ENCODE measurements at regions not wholly inside any gene's neighbourhood (a gene's known extent, or its start where the extent isn't known, plus 50 kb on each side); places are given as distances from the start of the nearest gene placed in this dataset.

GRCh38 chr4:120277391-120277790 lies 210.7 kb upstream of the MAD2L1 start:
- H3K27ac ChIP-seq (ENCODE audit: insufficient read length, low read depth, low read length): no peak overlapping the region
- no peaks in the 10 kb centered on the region for H3K27me3 Mint-ChIP-seq (ENCODE audit: low read depth)
- no peaks in the 10 kb centered on the region for H3K79me2 ChIP-seq (ENCODE audit: insufficient read depth, low read length)
- H3K9me3 Mint-ChIP-seq: peaks cover 2% of the 10 kb centered on the region in 2 experiments; a peak in 1 of 5 replicates
- no peak overlapping the region for H2AK5ac ChIP-seq (ENCODE audit: insufficient read length, low read length)
- H4K91ac ChIP-seq (ENCODE audit: insufficient read length, low read depth, low read length): no peak overlapping the region
- no peak overlapping the region for H2BK12ac ChIP-seq (ENCODE audit: insufficient read length, low read depth, low read length)
- H3K23me2 ChIP-seq (ENCODE audit: insufficient read length, low read depth, low read length, poor library complexity, severe bottlenecking): no peaks in the 10 kb centered on the region
- H2BK120ac ChIP-seq (ENCODE audit: low read depth, low read length, poor library complexity, severe bottlenecking): no peak overlapping the region
- H3K79me1 ChIP-seq (ENCODE audit: insufficient read depth, low read depth, low read length, poor library complexity, severe bottlenecking): no peaks in the 10 kb centered on the region
- H2BK20ac ChIP-seq (ENCODE audit: low read depth, low read length, poor library complexity, severe bottlenecking): no peak overlapping the region
- H3K23ac ChIP-seq (ENCODE audit: insufficient read length, low read depth, low read length): no peak overlapping the region
- no peak overlapping the region for H2BK5ac ChIP-seq (ENCODE audit: insufficient read length, low read length)
- H3K56ac ChIP-seq (ENCODE audit: insufficient read length, low read depth, low read length): no peak overlapping the region
- no peak overlapping the region for H3K4me2 ChIP-seq (ENCODE audit: insufficient read depth, insufficient read length, low read length)
- H3K9ac ChIP-seq (ENCODE audit: extremely low read depth, insufficient read length, low read length): no peak overlapping the region
- no peaks in the 10 kb centered on the region for H3K4me1 ChIP-seq (ENCODE audit: insufficient read depth, low read length)
- no peak overlapping the region for H3K4ac ChIP-seq (ENCODE audit: low read depth, low read length)
- H2AFZ ChIP-seq (ENCODE audit: low read length): no peak overlapping the region
- H3K4me3 Mint-ChIP-seq: no peak overlapping the region
- no peak overlapping the region for H4K5ac ChIP-seq (ENCODE audit: insufficient read length, low read depth, low read length)
- no peak overlapping the region for H3T11ph ChIP-seq (ENCODE audit: low read length)
- peaks cover 5 to 6% of the 10 kb centered on the region in 2 experiments for H3K4me1 Mint-ChIP-seq
- no peak overlapping the region for H4K8ac ChIP-seq (replicated peaks; ENCODE audit: insufficient read length, low read depth, low read length)
- H3K14ac ChIP-seq (ENCODE audit: insufficient read depth, low read length): no peak overlapping the region
- no peaks in the 10 kb centered on the region for H3K9me3 ChIP-seq (ENCODE audit: control insufficient read depth, low read depth, low read length)
- H3K27ac Mint-ChIP-seq: no peak overlapping the region
- no peaks in the 10 kb centered on the region for H3K27me3 ChIP-seq (ENCODE audit: insufficient read depth, low read length)
- 0 out of 7 replicates have a peak, but pooled peaks cover 0 to 2% (median 0%) of the 10 kb centered on the region in 3 experiments for H3K36me3 Mint-ChIP-seq (ENCODE audit: insufficient read depth in 1 of 3, low read depth in 3 of 3)
- H2BK15ac ChIP-seq (ENCODE audit: low read depth, low read length): no peak overlapping the region
- no peak for DNase-seq
- TF ChIP-seq CTCF (conservative IDR thresholded peaks at IDR 0.05): no peak
- no peaks in the 10 kb centered on the region for H4K20me1 ChIP-seq (ENCODE audit: control insufficient read depth, insufficient read depth, insufficient read length)
- H3K18ac ChIP-seq (ENCODE audit: insufficient read length, low read depth, low read length): no peak overlapping the region

All from H9 (cell line).